Hepatocyte (in vitro differentiated cells): ENCODE measurements at regions not wholly inside any gene's neighbourhood (a gene's known extent, or its start where the extent isn't known, plus 50 kb on each side); places are given as distances from the start of the nearest gene placed in this dataset.
"Not testable (repeated sequence)": the region's sequence is repeated elsewhere in the genome, so short reads cannot be mapped to it uniquely, and the experiment has no call there.

ENCODE experiments used
- DNase-seq: peaks from one replicate; pipeline ENCODE4 v3.0.0-alpha.2; 2016; ENCODE audit warnings: low spot score
- H2AFZ ChIP-seq: fragments of 200-600 bp; sonication (generic); 2 replicates; pipeline ENCODE4 v1.6.0; 2016; ENCODE audit warnings: antibody characterized with exemption, mild to moderate bottlenecking
- H3K27ac ChIP-seq: fragments of 200-600 bp; sonication (generic); 2 replicates; pipeline ENCODE4 v1.5.1; 2016; ENCODE audit warnings: mild to moderate bottlenecking
- H3K27me3 ChIP-seq: fragments of 200-600 bp; sonication (generic); 2 replicates; pipeline ENCODE4 v1.6.1; 2016
- H3K36me3 ChIP-seq: fragments of 200-600 bp; sonication (generic); replicated peaks from 2 replicates; pipeline ENCODE4 v1.5.1; 2016; ENCODE audit warnings: low read depth; ENCODE audit not compliant: insufficient read depth
- H3K4me1 ChIP-seq: fragments of 200-600 bp; sonication (generic); 2 replicates; pipeline ENCODE4 v1.5.1; 2016; ENCODE audit warnings: mild to moderate bottlenecking, moderate library complexity; ENCODE audit not compliant: insufficient read depth
- H3K4me2 ChIP-seq: fragments of 200-600 bp; sonication (generic); 2 replicates; pipeline ENCODE4 v1.6.0; 2016
- H3K4me3 ChIP-seq: fragments of 200-600 bp; sonication (generic); 2 replicates; pipeline ENCODE4 v1.5.1; 2016; ENCODE audit warnings: mild to moderate bottlenecking
- H3K79me2 ChIP-seq: fragments of 200-600 bp; sonication (generic); 2 replicates; pipeline ENCODE4 v1.6.0; 2017; ENCODE audit warnings: mild to moderate bottlenecking
- H3K9me2 ChIP-seq: fragments of 200-600 bp; sonication (generic); replicated peaks from 2 replicates; pipeline ENCODE4 v1.6.0; 2017; ENCODE audit warnings: mild to moderate bottlenecking; ENCODE audit not compliant: insufficient read depth
- H3K9me3 ChIP-seq: fragments of 200-600 bp; sonication (generic); 2 replicates; pipeline ENCODE4 v1.5.1; 2016; ENCODE audit warnings: low read depth, mild to moderate bottlenecking
- H4K20me1 ChIP-seq: fragments of 200-600 bp; sonication (generic); 2 replicates; pipeline ENCODE4 v1.6.0; 2016; ENCODE audit warnings: mild to moderate bottlenecking; ENCODE audit not compliant: insufficient read depth, poor library complexity, severe bottlenecking
- EZH2 ChIP-seq: fragments of 200-600 bp; sonication (generic); IDR thresholded peaks from 2 replicates; pipeline ENCODE4 v1.6.1; 2016; ENCODE audit warnings: antibody characterized with exemption, mild to moderate bottlenecking, borderline replicate concordance
- EZH2phosphoT487 ChIP-seq: fragments of 200-600 bp; sonication (generic); IDR thresholded peaks from one replicate; pipeline ENCODE4 v1.6.1; 2018; ENCODE audit warnings: antibody characterized with exemption, mild to moderate bottlenecking, low read depth, moderate library complexity; ENCODE audit not compliant: unreplicated experiment, severe bottlenecking
- WGBS: methylation state at CpG from one replicate; pipeline ENCODE4 v1.1.6; 2016; ENCODE audit warnings: low lambda C conversion rate; ENCODE audit errors: missing lambda C conversion rate; 5-methylcytosine and 5-hydroxymethylcytosine counted together
- TF ChIP-seq, protein P1 (sequence below): fragments of 200-600 bp; sonication (generic); IDR thresholded peaks from 2 replicates; pipeline ENCODE4 v1.5.1; 2016; ENCODE audit warnings: antibody characterized with exemption, mild to moderate bottlenecking; ENCODE audit not compliant: poor library complexity

DNA sequence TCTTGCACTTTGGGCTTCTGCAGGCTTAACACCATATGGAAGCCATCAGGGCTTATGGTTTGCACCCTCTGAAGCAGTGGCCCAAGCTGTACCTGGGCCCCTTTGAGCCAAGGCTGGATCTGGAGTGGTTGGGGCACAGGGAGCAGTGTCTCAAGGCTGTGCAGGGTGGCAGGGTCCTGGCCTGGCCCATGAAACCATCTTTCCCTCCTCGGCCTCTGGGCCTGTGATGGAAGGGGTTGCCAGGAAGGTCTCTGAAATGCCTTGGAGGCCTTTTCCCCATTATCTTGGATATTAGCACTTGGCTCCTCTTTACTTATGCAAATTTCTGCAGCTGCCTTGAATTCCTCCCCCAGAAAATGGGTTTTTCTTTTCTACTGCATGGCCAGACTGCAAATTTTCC, 134.7 kb upstream of the USP9X start:
- Histone ChIP-seq H3K4me2 (no peak overlapping the region), H3K9me2 (no peaks in the 10 kb centered on the region), H4K20me1 (no peaks in the 10 kb centered on the region), H3K27me3 (no peaks in the 10 kb centered on the region), H3K79me2 (no peaks in the 10 kb centered on the region), H3K4me3 (no peak overlapping the region), H3K4me1 (no peaks in the 10 kb centered on the region), H3K27ac (no peak overlapping the region), H2AFZ (no peak overlapping the region), H3K9me3 (no peaks in the 10 kb centered on the region), H3K36me3 (no peaks in the 10 kb centered on the region)
- TF ChIP-seq EZH2 (no peak), EZH2phosphoT487 (no peak)
- TF ChIP-seq, protein P1, sequence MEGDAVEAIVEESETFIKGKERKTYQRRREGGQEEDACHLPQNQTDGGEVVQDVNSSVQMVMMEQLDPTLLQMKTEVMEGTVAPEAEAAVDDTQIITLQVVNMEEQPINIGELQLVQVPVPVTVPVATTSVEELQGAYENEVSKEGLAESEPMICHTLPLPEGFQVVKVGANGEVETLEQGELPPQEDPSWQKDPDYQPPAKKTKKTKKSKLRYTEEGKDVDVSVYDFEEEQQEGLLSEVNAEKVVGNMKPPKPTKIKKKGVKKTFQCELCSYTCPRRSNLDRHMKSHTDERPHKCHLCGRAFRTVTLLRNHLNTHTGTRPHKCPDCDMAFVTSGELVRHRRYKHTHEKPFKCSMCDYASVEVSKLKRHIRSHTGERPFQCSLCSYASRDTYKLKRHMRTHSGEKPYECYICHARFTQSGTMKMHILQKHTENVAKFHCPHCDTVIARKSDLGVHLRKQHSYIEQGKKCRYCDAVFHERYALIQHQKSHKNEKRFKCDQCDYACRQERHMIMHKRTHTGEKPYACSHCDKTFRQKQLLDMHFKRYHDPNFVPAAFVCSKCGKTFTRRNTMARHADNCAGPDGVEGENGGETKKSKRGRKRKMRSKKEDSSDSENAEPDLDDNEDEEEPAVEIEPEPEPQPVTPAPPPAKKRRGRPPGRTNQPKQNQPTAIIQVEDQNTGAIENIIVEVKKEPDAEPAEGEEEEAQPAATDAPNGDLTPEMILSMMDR: no peak
- DNase-seq: no peak
- 46% methylated on average over 1 of the region's 1 CpG for WGBS

DNA sequence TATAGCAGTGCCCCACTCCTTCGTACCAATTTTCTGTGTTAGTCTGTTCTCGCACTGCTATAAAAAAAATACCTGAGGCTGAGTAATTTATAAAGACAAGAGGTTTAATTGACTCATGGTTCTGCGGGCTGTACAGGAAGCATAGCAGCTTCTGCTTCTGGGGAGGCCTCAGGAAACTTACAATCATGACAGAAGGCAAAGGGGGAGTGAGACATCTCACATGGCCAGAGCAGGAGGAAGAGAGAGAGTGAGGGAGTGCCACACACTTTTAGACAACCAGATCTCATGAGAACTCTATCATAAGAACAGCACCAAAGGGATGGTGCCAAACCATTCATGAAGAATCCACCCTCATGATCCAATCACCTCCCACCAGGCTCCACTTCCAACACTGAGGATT, 133.8 kb upstream of the USP9X start:
- H3K27ac ChIP-seq, H4K20me1 ChIP-seq, H3K27me3 ChIP-seq, H3K4me2 ChIP-seq, DNase-seq, H3K36me3 ChIP-seq, H2AFZ ChIP-seq, H3K9me3 ChIP-seq, H3K9me2 ChIP-seq, H3K4me3 ChIP-seq, H3K4me1 ChIP-seq, H3K79me2 ChIP-seq: not testable (repeated sequence)
- 77% methylated on average over 3 of the region's 3 CpGs for WGBS

DNA sequence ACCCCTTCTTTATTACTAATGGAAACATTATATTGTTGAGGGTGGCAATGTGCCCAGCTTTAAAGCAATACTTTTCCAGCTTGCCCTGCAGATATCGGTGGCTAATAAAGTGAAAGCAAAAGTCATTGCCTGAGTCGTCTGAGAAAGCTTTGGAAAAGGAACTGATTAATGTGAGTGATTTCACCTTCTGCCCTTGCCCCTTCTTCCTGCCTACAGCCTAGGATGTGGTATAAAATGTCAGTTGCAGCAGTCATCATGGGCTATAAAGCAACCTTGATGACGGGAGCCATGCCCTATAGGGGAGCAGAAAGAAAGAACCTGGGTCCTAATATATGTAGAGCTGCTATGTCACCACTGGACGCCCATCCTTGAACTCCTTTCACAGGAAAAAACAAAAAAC, 132.4 kb upstream of the USP9X start:
- H3K9me3 ChIP-seq: no peaks in the 10 kb centered on the region
- H3K9me2 ChIP-seq: no peaks in the 10 kb centered on the region
- H3K4me2 ChIP-seq: no peak overlapping the region
- no peaks in the 10 kb centered on the region for H4K20me1 ChIP-seq
- H2AFZ ChIP-seq: no peak overlapping the region
- H3K4me1 ChIP-seq: no peaks in the 10 kb centered on the region
- H3K36me3 ChIP-seq: no peaks in the 10 kb centered on the region
- H3K4me3 ChIP-seq: no peak overlapping the region
- TF ChIP-seq, protein P1: no peak
- no peak for TF ChIP-seq EZH2
- TF ChIP-seq EZH2phosphoT487: no peak
- no peak for DNase-seq
- H3K27me3 ChIP-seq: no peaks in the 10 kb centered on the region
- H3K27ac ChIP-seq: no peak overlapping the region
- 71% methylated on average over 4 of the region's 4 CpGs for WGBS
- no peaks in the 10 kb centered on the region for H3K79me2 ChIP-seq

DNA sequence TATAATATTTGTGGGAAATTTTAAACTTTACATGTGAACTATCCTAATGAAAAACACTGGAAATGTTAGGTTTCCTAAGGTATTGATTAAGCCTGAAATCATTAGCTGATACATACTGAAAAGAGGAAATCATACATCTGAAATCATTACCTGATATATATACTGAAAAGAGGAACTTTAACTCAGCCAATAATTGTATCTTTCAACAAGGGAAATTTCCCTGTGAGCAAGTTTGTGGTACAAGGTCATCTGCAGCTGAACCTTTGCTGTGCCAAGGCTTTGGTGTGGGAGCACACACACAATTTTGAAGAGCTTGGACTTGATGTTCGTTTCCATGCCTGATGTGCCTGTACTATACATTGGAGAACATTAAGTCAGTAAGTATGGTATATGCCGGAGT, 131.9 kb upstream of the USP9X start:
- DNase-seq: no peak
- H3K36me3 ChIP-seq: no peaks in the 10 kb centered on the region
- TF ChIP-seq EZH2: no peak
- TF ChIP-seq, protein P1: no peak
- H2AFZ ChIP-seq: no peak overlapping the region
- H3K9me3 ChIP-seq: no peaks in the 10 kb centered on the region
- no peak overlapping the region for H3K27ac ChIP-seq
- H3K4me1 ChIP-seq: no peaks in the 10 kb centered on the region
- H3K79me2 ChIP-seq: no peaks in the 10 kb centered on the region
- 96% methylated on average over 2 of the region's 2 CpGs for WGBS
- H3K9me2 ChIP-seq: no peaks in the 10 kb centered on the region
- no peak overlapping the region for H3K4me2 ChIP-seq
- no peak overlapping the region for H3K4me3 ChIP-seq
- no peaks in the 10 kb centered on the region for H3K27me3 ChIP-seq
- H4K20me1 ChIP-seq: no peaks in the 10 kb centered on the region
